ENCODE measurements at regions not wholly inside any gene's neighbourhood (a gene's known extent, or its start where the extent isn't known, plus 50 kb on each side); places are given as distances from the start of the nearest gene placed in this dataset.

DNA sequence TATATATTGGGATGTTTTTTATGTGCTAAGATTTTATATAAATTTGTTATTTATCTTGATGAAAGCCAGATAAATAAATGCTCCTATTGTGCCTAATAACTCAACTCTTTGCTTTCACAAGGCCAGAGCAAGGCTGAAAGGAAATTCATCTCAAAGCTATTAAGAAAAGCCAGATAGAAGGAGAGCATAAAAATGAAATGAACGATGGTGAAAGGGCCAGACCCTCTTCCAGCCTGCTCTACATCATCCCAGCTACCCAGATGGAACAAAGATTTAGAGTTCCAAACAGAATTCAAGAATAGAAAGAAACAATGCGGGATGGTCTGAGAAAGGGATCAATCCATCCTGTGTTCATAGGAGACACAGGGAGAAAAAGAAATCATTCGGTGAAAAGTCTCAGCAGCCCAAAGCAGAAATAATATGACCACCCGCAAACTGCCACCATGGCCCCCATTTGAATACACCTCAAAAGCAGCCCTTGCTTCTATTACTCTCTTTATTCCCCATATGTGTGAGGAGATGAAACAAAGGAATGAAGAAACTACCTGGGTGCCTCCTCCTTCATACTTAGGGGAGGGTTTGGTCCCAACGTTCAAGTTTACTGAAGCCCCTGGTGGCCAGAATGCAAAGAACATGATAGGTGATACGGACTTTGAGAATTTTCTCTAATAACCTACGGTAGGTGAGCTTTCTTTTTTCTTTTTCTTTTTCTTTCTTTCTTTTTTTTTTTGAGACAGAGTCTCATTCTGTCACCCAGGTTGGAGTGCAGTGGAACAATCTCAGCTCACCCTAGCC, 110.1 kb upstream of the FBXO11 start:
- TF ChIP-seq, protein P1, sequence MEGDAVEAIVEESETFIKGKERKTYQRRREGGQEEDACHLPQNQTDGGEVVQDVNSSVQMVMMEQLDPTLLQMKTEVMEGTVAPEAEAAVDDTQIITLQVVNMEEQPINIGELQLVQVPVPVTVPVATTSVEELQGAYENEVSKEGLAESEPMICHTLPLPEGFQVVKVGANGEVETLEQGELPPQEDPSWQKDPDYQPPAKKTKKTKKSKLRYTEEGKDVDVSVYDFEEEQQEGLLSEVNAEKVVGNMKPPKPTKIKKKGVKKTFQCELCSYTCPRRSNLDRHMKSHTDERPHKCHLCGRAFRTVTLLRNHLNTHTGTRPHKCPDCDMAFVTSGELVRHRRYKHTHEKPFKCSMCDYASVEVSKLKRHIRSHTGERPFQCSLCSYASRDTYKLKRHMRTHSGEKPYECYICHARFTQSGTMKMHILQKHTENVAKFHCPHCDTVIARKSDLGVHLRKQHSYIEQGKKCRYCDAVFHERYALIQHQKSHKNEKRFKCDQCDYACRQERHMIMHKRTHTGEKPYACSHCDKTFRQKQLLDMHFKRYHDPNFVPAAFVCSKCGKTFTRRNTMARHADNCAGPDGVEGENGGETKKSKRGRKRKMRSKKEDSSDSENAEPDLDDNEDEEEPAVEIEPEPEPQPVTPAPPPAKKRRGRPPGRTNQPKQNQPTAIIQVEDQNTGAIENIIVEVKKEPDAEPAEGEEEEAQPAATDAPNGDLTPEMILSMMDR (IDR thresholded peaks at IDR 0.05), result no peak
- TF ChIP-seq POLR2A (IDR thresholded peaks at IDR 0.05) (no peak), EP300 (IDR thresholded peaks at IDR 0.05) (no peak), POLR2AphosphoS5 (IDR thresholded peaks at IDR 0.05) (no peak)
